SW480 (cell line): ENCODE measurements at regions not wholly inside any gene's neighbourhood (a gene's known extent, or its start where the extent isn't known, plus 50 kb on each side); places are given as distances from the start of the nearest gene placed in this dataset.
"Not testable (repeated sequence)": the region's sequence is repeated elsewhere in the genome, so short reads cannot be mapped to it uniquely, and the experiment has no call there.

Experiments
- DNase-seq: peaks from one replicate; pipeline ENCODE4 v3.0.0-alpha.2; 2016; ENCODE audit warnings: low spot score

GRCh38 chr3:178205740-178206139, 330.5 kb upstream of the KCNMB2 start:
- DNase-seq: no peak

- DNase-seq: no peak
Measured at GRCh38 chr3:178206521-178206920, 329.7 kb upstream of the KCNMB2 start.

DNA sequence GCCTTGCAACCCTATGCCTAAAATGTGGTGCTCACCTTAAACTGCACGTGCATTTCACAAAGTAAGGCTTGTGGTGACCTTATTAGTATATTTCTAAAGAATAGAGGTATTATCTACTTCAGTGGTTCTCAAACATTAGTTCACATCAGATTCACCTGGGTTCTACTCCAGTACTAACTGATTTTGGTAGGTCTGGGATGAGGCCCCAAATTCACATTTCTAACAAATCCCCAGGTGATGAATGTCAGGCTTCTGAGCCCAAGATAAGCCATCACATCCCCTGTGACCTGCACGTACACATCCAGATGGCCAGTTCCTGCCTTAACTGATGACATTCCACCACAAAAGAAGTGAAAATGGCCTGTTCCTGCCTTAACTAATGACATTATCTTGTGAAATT, 329.1 kb upstream of the KCNMB2 start:
- DNase-seq: not testable (repeated sequence)

DNA sequence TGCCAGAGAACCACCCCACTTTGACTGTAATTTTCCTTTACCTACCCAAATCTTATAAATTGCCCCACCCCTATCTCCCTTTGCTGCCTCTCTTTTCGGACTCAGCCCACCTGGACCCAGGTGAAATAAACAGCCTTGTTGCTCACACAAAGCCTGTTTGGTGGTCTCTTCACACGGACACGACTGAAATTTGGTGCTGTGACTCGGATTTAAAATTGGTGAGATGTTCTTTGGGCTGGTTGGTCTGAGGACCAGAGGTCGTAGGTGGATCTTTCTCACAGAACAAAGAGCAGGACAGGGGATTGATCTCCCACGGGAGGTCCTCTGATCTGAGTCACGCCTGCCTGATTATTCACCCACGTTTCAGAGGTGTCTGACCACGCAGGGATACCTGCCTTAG, 328.6 kb upstream of the KCNMB2 start:
- not testable (repeated sequence) for DNase-seq

DNA sequence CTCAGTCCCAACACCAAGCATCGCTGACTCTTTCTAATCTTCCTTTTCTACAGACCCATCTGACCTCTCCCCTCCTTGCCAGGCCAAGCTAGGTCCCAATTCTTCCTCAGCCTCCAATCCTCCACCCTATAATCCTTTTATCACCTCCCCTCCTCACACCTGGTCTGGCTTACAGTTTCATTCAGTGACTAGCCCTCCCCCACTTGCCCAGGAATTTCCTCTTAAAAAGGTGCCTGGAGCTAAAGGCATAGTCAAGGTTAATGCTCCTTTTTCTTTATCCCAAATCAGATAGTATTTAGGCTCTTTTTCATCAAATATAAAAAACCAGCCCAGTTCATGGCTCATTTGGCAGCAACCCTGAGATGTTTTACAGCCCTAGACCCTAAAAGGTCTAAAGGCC, 327.1 kb upstream of the KCNMB2 start:
- DNase-seq: not testable (repeated sequence)

GRCh38 chr3:178209618-178210017, 326.6 kb upstream of the KCNMB2 start:
- not testable (repeated sequence) for DNase-seq

DNA sequence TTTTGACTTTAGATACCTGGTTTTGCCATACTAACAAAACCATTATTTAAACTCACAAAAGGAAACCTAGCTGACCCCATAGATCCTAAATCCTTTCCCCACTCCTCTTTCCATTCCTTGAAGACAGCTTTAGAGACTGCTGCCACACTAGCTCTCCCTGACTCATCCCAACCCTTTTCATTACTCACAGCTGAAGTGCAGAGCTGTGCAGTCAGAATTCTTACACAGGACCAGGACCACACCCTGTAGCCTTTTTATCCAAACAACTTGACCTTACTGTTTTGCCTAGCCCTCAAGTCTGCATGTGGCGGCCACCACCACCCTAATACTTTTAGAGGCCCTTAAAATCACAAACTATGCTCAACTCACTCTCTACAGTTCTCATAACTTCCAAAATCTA, 325.1 kb upstream of the KCNMB2 start:
- DNase-seq: not testable (repeated sequence)

GRCh38 chr3:178217479-178217878, 318.8 kb upstream of the KCNMB2 start:
- no peak for DNase-seq

GRCh38 chr3:178218231-178218630, 318.0 kb upstream of the KCNMB2 start:
- DNase-seq: no peak

DNA sequence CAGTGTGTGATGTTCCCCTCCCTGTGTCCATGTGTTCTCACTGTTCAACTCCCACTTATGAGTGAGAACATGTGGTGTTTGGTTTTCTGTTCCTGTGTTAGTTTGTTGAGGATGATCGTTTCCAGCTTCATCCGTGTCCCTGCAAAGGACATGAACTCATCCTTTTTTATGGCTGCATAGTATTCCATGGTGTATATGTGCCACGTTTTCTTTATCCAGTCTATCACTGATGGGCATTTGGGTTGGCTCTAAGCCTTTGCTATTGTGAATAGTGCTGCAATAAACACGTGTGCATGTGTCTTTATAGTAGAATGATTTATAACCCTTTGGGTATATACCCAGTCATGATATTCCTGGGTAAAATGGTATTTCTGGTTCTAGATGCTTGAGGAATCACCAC, 316.6 kb upstream of the KCNMB2 start:
- DNase-seq: not testable (repeated sequence)

DNA sequence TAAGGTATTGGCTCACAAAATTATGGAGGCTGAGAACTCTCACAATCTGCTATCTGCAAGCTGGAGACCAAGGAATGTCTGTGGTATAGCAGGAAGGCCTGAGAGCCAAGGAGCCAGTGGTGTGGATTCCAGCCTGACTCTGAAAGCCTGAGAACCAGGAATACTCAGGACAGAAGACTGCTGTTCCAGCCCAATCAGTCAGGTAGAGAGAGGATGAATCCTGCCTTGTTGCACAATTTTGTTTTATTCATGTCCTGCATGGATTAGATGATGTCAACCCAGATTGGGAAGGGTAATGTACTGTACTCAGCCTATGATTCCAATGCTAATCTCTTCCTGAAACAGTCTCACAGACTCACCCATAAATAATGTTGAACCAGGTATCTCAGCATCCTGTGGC, 312.4 kb upstream of the KCNMB2 start:
- no peak for DNase-seq

DNA sequence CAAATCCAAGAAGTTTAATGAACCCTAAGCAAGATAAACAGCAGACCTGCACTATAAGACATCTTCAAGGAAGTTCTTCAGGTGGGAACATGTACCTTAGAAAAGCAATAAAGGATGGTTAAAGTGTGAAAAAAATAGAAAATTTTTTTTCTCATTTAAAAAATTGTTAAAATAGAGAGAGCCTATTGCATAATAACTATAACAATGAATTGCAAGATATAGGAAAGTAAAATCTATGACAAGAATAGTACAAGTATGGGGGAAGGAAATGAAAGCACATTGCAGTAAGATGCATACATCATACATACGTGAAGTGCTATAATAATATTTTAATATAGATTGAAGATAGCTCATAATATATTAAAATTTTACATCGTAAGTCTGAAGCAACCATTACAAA, 310.1 kb upstream of the KCNMB2 start:
- DNase-seq: no peak

DNA sequence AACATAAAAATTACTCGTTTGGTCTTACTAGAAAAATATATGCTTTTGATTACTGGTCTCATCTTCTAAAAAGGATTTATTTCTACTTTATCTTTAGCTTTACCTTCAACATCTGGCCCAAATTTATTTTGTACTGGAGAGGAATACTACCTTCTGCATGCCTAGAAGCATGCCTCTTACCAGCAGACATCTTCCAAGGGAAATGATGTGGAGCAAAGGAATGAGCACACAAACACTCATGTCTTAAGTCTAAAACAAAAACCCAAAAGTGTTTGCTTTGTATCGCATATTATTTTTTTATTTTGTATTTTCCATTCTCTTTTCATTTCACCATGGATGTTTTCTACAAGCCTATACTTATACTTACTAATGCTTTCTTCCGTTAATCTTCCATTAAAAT, 304.6 kb upstream of the KCNMB2 start:
- DNase-seq: no peak

- no peak for DNase-seq
Measured at GRCh38 chr3:178233371-178234071, 302.7 kb upstream of the KCNMB2 start.

GRCh38 chr3:178236555-178237277, 299.5 kb upstream of the KCNMB2 start:
- DNase-seq: no peak

DNA sequence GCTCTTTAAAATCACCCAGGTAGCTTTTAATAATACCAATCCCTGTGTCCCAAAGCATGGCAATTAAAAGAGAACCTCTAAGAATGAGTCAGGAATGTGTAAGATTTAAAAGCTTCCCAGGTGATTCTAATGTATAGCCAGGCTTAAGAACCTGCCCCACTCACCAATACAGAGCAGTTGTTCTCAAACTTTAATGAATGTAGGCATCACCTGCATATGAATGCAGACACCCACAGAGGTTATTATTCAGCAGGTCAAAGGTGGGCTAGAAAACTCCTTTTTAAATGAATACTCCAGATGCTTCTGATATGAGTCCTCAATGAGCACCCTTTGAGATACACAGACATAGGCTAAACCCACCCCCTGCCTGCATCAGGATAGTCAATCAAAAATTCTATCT, 298.1 kb upstream of the KCNMB2 start:
- no peak for DNase-seq

DNA sequence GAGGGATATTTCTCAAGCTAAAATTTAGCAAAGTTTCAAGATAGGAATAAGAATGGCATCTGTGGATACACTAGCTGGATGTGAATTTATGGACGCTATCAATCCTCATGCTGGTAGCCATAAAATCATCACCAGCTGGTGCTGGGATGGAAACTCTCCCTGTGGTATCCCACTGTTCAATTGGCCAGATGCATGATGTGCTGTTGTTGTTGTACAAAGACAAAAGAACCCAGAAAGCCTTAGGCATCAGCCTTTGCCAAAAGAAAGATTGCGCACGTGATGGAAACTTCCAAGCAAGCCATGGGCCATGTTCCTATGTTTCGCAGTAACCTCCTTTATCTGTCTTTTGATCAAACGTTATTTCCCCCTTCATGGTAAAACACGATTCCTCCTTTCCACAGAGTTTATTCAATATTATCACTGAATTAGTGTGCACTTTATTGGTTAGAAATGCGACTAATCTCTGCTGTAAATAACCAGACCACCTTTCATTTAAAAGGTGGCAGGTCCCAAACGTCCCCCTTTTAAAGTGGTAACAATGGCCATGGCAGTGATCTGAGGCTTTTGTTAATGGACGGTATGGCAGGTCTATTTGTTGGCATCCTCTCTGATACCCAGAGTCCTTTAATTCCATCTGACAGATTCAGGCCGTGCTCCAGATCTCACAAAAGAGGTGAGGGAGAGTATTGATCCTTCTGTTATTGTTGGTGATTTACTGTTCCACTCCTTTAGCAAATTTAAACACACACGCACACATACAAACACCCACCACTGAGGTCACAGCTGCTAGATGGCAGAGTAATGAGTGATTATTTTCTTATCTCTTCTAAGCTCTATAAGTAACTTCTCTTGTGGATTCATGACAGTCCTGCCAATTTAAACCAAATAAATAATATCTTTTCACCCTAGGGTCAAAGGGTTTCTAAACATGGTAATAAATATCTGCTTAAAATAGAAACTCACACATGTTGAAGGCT, 291.2 kb upstream of the KCNMB2 start:
- DNase-seq: no peak

DNA sequence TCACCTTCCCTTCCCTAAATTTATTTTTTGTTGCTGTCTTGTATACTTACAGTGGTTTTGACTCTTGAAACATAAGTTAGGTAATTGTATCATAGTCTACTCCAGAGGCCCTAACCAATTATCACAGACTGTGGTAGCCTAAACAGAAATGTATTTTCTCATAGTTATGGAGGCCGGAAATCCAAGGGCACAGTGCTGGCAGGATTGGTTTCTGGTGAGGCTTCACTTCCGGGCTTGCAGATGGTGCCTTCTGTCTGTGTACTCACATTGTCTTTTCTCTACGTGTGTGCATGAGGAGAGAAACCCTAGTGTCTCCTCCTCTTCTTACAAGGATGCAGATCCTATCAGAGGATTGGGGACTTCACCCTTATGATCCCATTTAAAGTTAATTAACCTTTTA, 290.2 kb upstream of the KCNMB2 start:
- DNase-seq: no peak

GRCh38 chr3:178255315-178255714, 280.9 kb upstream of the KCNMB2 start:
- no peak for DNase-seq

GRCh38 chr3:178257491-178257890, 278.7 kb upstream of the KCNMB2 start:
- DNase-seq: no peak

- DNase-seq: no peak
Measured at GRCh38 chr3:178258121-178258520, 278.1 kb upstream of the KCNMB2 start.

GRCh38 chr3:178259703-178260102, 276.5 kb upstream of the KCNMB2 start:
- no peak for DNase-seq
